ENCODE measurements at regions not wholly inside any gene's neighbourhood (a gene's known extent, or its start where the extent isn't known, plus 50 kb on each side); places are given as distances from the start of the nearest gene placed in this dataset.

- DNase-seq, result peak in 1 of 2 donors; percentile 39
Observed at GRCh38 chr2:43105586-43106558, 120.5 kb downstream of the ZFP36L2 start.

DNA sequence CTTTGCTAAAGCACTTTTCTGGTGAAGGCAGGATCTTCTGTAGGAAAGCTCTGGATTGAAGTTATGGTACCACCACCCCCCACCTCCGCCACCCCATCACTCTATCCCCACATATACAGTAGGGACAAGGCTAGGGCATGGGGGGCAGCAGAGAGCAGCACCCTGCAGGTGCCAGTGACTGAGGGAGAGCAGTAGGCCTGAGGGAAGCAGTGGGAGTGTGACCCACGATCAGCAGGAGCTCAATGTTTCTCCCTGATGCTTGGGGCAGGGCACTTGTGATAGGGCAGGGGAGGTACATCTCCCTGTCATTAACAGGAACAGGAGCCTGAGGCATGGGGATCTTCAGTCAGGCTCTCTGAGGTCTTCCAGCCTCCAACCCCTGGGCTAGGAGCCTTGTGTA lies 121.6 kb downstream of the ZFP36L2 start:
- no peak for DNase-seq

GRCh38 chr2:43104106-43104505 lies 122.3 kb downstream of the ZFP36L2 start:
- DNase-seq, result no peak

GRCh38 chr2:43103093-43103404 lies 123.4 kb downstream of the ZFP36L2 start:
- DNase-seq, result no peak

DNA sequence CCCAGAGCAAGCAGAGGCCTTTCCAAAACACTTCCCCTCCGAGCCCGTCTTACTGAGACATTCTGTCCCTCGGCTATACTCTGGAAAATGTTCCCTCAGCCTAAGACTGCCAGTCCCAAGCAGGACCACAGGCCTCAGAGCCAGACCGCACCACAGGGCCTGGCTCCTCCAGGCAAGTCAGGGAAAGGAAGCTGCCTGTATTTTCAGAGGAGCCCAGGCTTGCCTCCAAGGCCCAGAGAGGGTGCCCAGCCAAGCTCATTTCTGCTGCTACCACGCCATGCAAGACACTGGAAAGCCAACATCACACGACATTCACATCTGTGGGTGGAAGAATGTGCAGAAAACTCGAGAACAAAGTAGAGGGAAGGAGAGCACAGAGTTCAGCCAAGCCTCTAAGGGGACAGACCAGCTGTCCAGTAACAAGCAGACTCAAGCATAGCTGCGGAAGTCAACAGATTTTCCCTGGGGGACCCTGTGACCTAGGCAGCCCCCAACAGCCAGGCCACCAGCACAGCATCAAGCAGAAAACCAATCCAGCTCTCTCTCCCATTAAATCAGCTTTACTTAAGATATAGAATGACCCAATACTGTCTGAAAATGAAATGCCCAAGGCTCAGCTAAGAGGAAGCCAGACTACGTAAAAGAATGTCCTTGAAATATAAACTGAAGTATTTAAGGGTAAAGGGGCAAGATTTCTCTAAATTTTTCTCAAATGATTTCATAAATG lies 123.9 kb downstream of the ZFP36L2 start:
- no peak for DNase-seq

- DNase-seq, result no peak
Observed at GRCh38 chr2:43101751-43102150, 124.7 kb downstream of the ZFP36L2 start.

- DNase-seq, result peak; percentile 93 to 97
Observed at GRCh38 chr2:43100883-43101662, 125.3 kb downstream of the ZFP36L2 start.

GRCh38 chr2:43100362-43100882 lies 126.0 kb downstream of the ZFP36L2 start:
- DNase-seq, result no peak

DNA sequence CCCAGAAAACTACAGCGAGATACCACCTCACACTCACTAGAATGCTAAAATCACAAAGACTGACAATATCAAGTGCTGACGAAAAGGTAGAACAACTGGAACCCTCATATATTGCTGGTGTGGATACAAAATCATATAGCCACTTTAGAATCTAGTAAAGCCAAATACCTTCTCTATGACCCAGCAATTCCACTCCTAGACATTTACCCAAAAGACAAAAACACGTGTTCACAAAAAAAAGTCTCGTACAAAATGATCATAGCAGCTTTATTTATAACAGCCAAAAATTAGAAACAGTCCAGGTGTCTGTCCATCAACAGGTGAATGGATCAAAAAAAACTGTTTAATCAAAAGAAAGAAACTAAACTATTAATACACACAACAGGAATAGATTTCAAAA lies 126.6 kb downstream of the ZFP36L2 start:
- no peak for DNase-seq

GRCh38 chr2:43098539-43098938 lies 127.9 kb downstream of the ZFP36L2 start:
- DNase-seq, result no peak

GRCh38 chr2:43097644-43098408 lies 128.6 kb downstream of the ZFP36L2 start:
- DNase-seq, result no peak

- no peak for DNase-seq
Observed at GRCh38 chr2:43095533-43096295, 130.7 kb downstream of the ZFP36L2 start.

DNA sequence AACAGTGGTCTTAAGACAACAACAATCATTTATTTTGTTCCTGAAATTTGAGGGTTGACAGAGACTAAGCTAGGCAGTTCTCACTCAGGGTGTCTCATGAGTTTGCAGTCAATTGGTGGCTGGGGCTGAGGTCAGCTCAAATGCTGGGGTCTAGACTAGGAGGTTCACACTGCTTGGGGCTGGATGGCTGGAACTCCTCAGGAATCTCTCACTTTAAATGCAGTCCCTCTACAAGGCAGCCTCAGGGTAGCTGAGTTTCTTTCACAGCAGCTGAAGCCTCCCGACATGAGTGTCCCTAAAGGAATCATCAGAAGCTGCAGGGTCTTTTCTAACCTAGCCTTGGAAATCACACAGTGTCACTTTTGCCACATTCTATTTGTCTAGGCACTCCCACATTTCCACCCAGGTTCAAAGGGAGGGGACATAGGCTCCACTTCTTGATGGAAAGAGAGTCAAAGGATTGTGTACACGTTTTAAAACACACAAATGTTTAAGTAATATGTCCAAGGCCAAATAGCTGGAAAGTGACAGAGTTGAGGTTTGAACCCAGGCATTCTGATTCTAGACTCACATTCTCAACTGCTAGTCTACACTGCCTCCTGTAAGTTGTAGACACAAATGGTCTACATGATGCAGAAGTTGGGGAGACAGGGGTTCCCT lies 133.8 kb downstream of the ZFP36L2 start:
- DNase-seq, result no peak

DNA sequence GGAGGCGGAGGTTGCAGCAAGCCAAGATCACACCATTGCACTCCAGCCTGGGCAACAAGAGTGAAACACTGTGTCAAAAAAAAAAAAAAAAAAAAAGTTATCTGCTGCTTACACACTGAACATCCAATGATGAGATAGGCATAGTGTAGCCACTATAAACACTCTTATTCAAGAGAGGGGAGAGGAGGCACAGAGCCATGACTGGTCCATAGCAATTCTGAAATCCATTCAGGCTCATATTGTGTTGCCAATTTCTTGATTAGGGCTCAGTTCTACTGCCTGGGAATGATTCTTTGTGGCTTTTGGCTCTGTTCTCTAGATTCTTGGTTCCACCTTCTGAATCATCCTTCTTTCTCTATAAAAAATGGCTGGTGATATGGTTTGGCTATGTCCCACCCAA lies 136.1 kb downstream of the ZFP36L2 start:
- DNase-seq, result no peak

DNA sequence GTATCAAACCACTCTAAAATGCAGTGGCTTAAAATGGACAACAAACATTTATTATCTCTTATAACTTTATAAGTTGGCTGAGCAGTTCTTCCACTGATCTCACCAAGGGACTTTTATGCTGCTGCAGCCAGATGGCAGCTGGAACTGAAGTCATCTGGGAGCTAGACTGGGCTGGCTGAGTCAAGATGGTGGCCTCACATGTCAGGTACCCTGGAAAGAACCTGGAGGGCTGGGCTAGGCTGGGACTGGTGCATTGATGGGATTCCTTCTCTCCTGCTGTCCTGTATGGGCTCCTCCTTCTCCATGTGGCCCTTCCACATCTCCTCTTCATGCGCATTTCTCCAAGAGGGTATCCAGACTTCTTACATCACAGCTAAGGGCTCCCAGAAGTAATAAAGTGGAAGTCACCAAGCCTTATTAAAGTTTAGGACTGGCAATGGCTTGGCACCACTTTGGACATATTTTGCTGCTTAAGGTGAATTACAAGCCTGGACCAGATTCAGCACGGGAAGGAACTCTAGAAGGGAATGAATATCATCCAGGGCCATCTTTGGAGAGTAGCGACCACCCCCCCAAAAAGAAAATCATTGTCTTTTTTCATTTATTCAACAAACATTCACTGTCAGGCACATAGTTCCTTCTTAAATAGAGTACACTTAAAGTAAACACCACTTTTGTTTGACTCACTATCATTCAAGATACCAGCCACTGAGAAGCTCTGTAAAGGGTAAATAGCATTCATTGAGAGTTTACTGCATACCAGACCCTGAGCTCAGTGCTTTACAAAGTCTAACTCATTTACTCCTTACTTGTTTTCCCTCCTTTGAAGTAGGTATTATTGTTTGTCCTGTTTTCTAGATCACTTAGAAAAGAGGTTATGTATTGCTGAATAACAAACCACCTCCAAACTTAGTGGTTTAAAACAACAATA lies 138.0 kb downstream of the ZFP36L2 start:
- no peak for DNase-seq

DNA sequence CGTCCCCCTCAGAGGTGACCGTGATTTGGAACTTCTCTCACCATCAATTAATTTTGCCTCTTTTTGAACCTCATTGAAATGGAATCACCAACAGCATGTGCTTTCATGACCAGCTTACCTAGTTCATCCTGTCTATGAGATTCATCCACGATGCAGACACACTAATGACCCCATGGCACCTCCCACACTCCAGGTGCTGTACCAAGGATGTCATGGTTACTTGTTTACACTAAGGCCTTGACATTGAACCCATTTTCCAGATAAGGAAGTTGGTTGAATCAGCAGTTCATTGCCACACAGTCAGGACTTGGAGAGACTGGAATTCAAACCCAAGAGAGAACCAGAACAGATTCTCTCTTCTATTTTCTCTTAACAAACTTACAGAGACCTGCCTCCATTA lies 139.0 kb downstream of the ZFP36L2 start:
- DNase-seq, result no peak

- no peak for DNase-seq
Observed at GRCh38 chr2:43086451-43087221, 139.8 kb downstream of the ZFP36L2 start.

DNA sequence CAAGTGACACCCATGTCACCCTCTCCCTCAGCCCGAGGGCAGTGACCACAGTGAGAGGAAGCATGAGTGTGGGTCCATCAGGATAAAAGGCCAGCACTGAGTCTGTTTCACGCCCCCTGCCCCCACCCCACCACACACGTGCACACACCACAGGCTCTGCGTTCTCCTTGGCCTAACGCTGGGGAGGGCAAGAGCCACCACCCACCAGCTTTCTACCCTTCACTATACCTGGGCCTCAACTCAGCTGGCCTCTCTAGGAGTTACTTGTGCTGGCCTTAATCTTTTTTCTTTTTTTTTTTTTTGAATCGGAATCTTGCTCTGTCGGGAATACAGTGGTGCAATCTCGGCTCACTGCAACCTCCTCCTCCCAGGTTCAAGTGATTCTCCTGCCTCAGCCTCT lies 140.5 kb downstream of the ZFP36L2 start:
- DNase-seq, result no peak

DNA sequence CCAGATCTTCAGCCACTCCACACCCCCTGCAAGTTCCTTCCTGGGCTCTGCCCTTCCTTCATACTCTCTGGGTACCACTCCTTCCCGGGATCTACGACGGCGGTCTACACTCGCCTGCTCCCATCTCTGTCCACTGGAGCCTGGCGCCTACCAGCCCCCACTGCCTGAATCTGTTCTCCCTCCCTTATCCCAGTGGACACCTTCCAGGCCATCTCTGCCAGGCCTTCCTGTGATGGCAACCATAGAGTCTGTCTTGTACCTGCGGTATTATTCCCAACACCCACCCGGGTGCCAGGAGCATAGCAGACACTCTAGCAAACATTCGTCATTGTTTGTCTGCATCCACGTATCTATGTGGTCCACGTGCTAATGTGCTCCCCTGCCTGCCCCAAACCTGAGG lies 140.9 kb downstream of the ZFP36L2 start:
- no peak for DNase-seq
